Testis (tissue), 2 donors: ENCODE measurements at regions not wholly inside any gene's neighbourhood (a gene's known extent, or its start where the extent isn't known, plus 50 kb on each side); places are given as distances from the start of the nearest gene placed in this dataset.

Source experiments
- DNase-seq: peaks from one replicate; pipeline ENCODE4 v3.0.0-alpha.2; 2019
- H3K27ac ChIP-seq, 2 donors: fragments of 200-600 bp; sonication (generic); one replicate each; pipeline ENCODE4 v1.5.1; 2019
- H3K27me3 ChIP-seq: fragments of 200-600 bp; sonication (generic); one replicate; pipeline ENCODE4 v1.5.1; 2019
- H3K36me3 ChIP-seq: fragments of 200-600 bp; sonication (generic); one replicate; pipeline ENCODE4 v1.5.1; 2017; ENCODE audit warnings: low read depth; ENCODE audit errors: missing control alignments
- H3K4me1 ChIP-seq: fragments of 200-600 bp; sonication (generic); one replicate; pipeline ENCODE4 v1.5.1; 2019
- H3K4me3 ChIP-seq, 2 donors: fragments of 200-600 bp; sonication (generic); one replicate each; pipeline ENCODE4 v1.5.1; 2017 to 2019
- H3K9me3 ChIP-seq: fragments of 200-600 bp; sonication (generic); one replicate; pipeline ENCODE4 v1.5.1; 2017
- POLR2A ChIP-seq: fragments of 450-650 bp; IDR thresholded peaks from one replicate; pipeline ENCODE4 v1.6.1; 2017; ENCODE audit warnings: antibody characterized with exemption, mild to moderate bottlenecking, moderate library complexity
- WGBS, 2 donors: methylation state at CpG; one replicate each; pipeline ENCODE4 v1.1.5; 2018; 5-methylcytosine and 5-hydroxymethylcytosine counted together
- intact Hi-C: fragments of 100-400 bp; cut with DNase I; formaldehyde crosslinking; loops from one replicate; pipeline ENCODE4 v1.15.1; 2023; ENCODE audit warnings: low total_unique reads
- TF ChIP-seq, protein P1 (sequence below), 3 experiments: fragments of 450-650 bp in 2 of 3; fragments of 200-600 bp in 1 of 3; sonication (generic) in 1 of 3; IDR thresholded peaks; one replicate each; pipeline ENCODE4 v1.5.1; 2016 to 2019; ENCODE audit warnings: antibody characterized with exemption in 3 of 3, mild to moderate bottlenecking in 2 of 3, moderate library complexity in 1 of 3

DNA sequence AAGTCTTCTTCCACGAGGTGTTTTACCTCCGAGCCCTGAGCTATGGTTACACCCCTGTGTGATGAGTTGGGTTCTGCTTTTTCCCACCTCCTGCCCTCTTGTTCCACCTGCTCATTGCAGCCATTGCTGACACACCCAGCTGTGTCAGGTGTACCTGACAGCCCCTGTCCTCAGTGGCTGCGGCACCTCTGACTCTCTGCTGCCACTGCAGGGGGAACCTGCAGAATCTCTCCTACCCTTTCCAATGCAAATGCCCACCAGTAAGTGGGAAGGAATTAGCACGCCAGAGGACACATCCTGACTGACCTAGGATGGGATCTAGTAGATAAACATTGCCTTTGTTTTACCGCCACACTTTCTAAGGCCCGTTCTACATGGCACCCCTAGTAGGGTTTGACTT lies 600.9 kb upstream of the MKI67 start:
- Histone ChIP-seq H3K9me3 (no peaks in the 10 kb centered on the region), H3K4me3 (no peak overlapping the region), H3K36me3 (no peaks in the 10 kb centered on the region), H3K27me3 (no peaks in the 10 kb centered on the region), H3K4me1 (no peaks in the 10 kb centered on the region), H3K27ac (no peak overlapping the region)
- TF ChIP-seq, protein P1, sequence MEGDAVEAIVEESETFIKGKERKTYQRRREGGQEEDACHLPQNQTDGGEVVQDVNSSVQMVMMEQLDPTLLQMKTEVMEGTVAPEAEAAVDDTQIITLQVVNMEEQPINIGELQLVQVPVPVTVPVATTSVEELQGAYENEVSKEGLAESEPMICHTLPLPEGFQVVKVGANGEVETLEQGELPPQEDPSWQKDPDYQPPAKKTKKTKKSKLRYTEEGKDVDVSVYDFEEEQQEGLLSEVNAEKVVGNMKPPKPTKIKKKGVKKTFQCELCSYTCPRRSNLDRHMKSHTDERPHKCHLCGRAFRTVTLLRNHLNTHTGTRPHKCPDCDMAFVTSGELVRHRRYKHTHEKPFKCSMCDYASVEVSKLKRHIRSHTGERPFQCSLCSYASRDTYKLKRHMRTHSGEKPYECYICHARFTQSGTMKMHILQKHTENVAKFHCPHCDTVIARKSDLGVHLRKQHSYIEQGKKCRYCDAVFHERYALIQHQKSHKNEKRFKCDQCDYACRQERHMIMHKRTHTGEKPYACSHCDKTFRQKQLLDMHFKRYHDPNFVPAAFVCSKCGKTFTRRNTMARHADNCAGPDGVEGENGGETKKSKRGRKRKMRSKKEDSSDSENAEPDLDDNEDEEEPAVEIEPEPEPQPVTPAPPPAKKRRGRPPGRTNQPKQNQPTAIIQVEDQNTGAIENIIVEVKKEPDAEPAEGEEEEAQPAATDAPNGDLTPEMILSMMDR (IDR thresholded peaks at IDR 0.05): no peak
- TF ChIP-seq POLR2A: no peak
- no peak for DNase-seq
- intact Hi-C loops: no loop called here
- WGBS, 2 donors: 84 to 87% methylated on average over 6 of the region's 6 CpGs

DNA sequence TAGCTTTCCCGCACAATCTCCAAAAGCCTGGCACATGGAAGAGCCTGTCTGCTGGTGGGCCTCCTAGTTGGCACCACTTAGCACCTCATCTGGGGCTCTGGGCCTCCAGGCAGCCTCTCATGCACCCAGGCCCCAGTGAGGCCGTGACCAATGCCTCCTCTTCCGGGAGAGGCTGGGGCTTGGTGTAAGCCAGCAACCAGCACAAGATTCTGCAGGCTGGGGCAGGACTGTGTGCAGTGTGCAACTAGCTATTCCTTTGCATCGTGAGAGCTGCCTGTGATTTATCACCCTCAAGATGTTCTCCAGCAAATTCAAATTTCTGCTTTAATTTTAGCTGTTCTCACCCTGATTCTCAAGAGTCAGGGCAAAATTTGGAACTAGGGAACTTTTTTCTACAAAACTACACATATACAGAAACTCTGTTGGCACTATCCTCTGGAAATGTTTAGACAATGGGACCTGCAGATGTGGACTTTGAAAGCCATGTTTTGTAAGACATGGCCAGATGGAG lies 603.7 kb upstream of the MKI67 start:
- Histone ChIP-seq H3K36me3 (no peaks in the 10 kb centered on the region), H3K9me3 (no peaks in the 10 kb centered on the region), H3K27me3 (no peaks in the 10 kb centered on the region), H3K4me1 (no peaks in the 10 kb centered on the region), H3K27ac (no peak overlapping the region), H3K4me3 (no peak overlapping the region)
- DNase-seq: no peak
- WGBS, 2 donors: 67 to 81% methylated on average over 4 of the region's 4 CpGs
- TF ChIP-seq, protein P1 (IDR thresholded peaks at IDR 0.05): no peak
- TF ChIP-seq POLR2A: no peak
- intact Hi-C loops: no loop called here

DNA sequence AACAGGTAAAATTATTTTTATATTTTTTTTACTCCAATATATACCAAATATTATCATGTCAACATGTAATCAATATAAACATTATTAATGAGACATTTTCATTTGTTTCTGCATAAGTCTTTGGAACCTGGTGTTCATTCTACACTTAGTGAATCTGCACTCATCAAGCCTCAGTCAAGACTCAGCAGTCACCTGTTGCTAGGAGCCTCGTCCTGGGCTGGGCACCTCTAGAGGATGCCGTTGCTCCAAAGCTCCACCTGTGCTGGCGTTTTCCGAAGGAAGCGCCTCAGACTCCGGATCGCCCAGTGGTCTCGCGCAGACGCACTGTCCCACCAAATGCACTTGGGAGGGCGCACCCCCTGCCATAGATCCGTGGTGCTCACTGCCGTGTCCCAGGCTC lies 604.7 kb upstream of the MKI67 start:
- no peak for DNase-seq
- TF ChIP-seq, protein P1 (IDR thresholded peaks at IDR 0.05): no peak
- no peak overlapping the region for H3K4me3 ChIP-seq
- H3K9me3 ChIP-seq: no peaks in the 10 kb centered on the region
- H3K27ac ChIP-seq: no peak overlapping the region
- H3K36me3 ChIP-seq: no peaks in the 10 kb centered on the region
- intact Hi-C loops: no loop called here
- WGBS, 2 donors: 94% methylated on average over 11 to 13 of the region's 13 CpGs
- H3K27me3 ChIP-seq: no peaks in the 10 kb centered on the region
- H3K4me1 ChIP-seq: no peaks in the 10 kb centered on the region

DNA sequence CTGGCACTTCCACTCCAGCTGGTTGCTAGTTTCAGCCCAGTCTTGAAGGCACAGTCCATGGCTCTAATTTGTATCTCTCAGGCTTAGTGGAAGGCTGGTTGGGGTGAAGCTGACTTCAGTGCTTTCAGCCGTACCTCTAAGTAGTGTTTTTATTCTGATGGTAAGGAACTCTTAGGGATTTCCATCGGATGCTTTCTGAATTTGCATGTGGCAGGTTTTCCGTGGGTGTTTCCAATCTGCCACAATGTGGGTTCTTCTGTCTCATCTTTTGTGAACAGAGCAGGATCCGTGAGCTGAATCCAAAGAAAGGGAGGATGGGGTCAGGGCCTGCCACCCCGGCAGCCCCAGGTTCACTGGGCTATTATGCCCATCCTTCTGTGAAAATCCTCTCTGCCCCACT lies 607.9 kb upstream of the MKI67 start:
- Histone ChIP-seq H3K4me1 (no peaks in the 10 kb centered on the region), H3K9me3 (no peaks in the 10 kb centered on the region), H3K27ac (no peak overlapping the region), H3K36me3 (no peaks in the 10 kb centered on the region), H3K27me3 (no peaks in the 10 kb centered on the region), H3K4me3 (no peak overlapping the region)
- intact Hi-C loops: no loop called here
- no peak for DNase-seq
- no peak for TF ChIP-seq POLR2A
- TF ChIP-seq, protein P1 (IDR thresholded peaks at IDR 0.05): no peak
- WGBS, 2 donors: 92 to 93% methylated on average over 5 of the region's 5 CpGs

DNA sequence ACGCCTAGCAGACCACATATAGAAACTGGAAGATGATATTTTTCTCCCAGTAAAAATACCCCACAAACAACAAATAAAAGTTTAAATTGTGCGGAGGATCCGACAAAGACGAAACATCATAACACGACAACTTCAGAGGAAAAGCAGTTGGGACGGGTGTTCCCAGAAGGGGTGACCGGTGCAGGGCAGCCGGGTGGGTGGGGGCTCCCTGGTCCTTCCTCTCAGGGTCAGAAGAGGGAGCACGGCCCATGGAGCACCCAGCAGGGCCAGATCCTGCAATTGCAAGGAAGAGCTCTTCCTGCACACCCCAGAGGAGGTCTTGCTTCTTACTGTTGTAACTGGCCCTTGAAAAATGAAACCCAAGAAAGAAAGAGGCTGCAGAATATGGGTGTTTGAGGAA lies 608.5 kb upstream of the MKI67 start:
- H3K4me1 ChIP-seq: no peaks in the 10 kb centered on the region
- intact Hi-C loops: no loop called here
- DNase-seq: no peak
- H3K4me3 ChIP-seq: no peak overlapping the region
- H3K9me3 ChIP-seq: no peaks in the 10 kb centered on the region
- H3K36me3 ChIP-seq: no peaks in the 10 kb centered on the region
- TF ChIP-seq, protein P1 (IDR thresholded peaks at IDR 0.05): no peak
- TF ChIP-seq POLR2A: no peak
- no peak overlapping the region for H3K27ac ChIP-seq
- 88 to 90% methylated on average over 9 of the region's 9 CpGs for WGBS, 2 donors
- no peaks in the 10 kb centered on the region for H3K27me3 ChIP-seq
